ENCODE measurements at regions not wholly inside any gene's neighbourhood (a gene's known extent, or its start where the extent isn't known, plus 50 kb on each side); places are given as distances from the start of the nearest gene placed in this dataset.

- POLR2A ChIA-PET (ENCODE audit: partially characterized antibody): no interaction called here
- Histone ChIP-seq H2BK12ac (ENCODE audit: low read depth, low read length) (no peak overlapping the region), H2BK20ac (ENCODE audit: low read length) (no peak overlapping the region), H3K9me3 (ENCODE audit: insufficient read depth in 2 of 2, low read depth in 1 of 2, low read length in 1 of 2) (peaks cover 17 to 32% of the 10 kb centered on the region in 2 experiments; a peak in 2 of 4 replicates), H3K27ac (ENCODE audit: low read depth, low read length) (no peak overlapping the region), H3K4me1 (replicated peaks in 1 of 4; ENCODE audit: control insufficient read depth in 3 of 4, insufficient read depth in 4 of 4, low read length in 3 of 4) (peaks cover 0 to 5% (median 0%) of the 10 kb centered on the region in 4 experiments; a peak in 1 of 7 replicates), H3K79me1 (ENCODE audit: low read depth, low read length) (no peaks in the 10 kb centered on the region), H4K8ac (ENCODE audit: extremely low read depth, insufficient read depth, low read length) (no peak overlapping the region), H3K27me3 (replicated peaks in 1 of 4; ENCODE audit: control insufficient read depth in 3 of 4, extremely low read depth in 1 of 4, insufficient read depth in 3 of 4, low read length in 3 of 4) (no peaks in the 10 kb centered on the region), H3K79me2 (ENCODE audit: control insufficient read depth in 1 of 2, insufficient read depth in 2 of 2, low read length in 2 of 2) (no peaks in the 10 kb centered on the region), H3K4me3 (ENCODE audit: extremely low read depth in 1 of 4, insufficient read depth in 2 of 4, low read depth in 3 of 4, low read length in 4 of 4) (no peak overlapping the region), H2BK15ac (ENCODE audit: low read length) (no peak overlapping the region), H3K18ac (ENCODE audit: extremely low read depth, low read length) (no peak overlapping the region), H4K5ac (ENCODE audit: insufficient read length, low read depth, low read length) (no peak overlapping the region), H3K4ac (replicated peaks; ENCODE audit: insufficient read length, low read depth, low read length) (no peak overlapping the region), H3K36me3 (ENCODE audit: control insufficient read depth in 2 of 4, insufficient read depth in 4 of 4, low read length in 3 of 4) (no peaks in the 10 kb centered on the region), H3K4me2 (ENCODE audit: insufficient read depth in 1 of 2, low read depth in 2 of 2, low read length in 2 of 2) (no peak overlapping the region), H3K9ac (replicated peaks in 1 of 4; ENCODE audit: extremely low read depth in 1 of 4, low read depth in 3 of 4, low read length in 3 of 4) (no peak overlapping the region), H3K23ac (ENCODE audit: insufficient read length) (no peak overlapping the region), H4K91ac (replicated peaks; ENCODE audit: insufficient read length, low read length) (no peak overlapping the region), H3K56ac (replicated peaks; ENCODE audit: insufficient read length, low read depth, low read length) (no peak overlapping the region), H2AK5ac (ENCODE audit: low read depth, low read length) (no peak overlapping the region), H4K20me1 (replicated peaks in 1 of 2; ENCODE audit: control insufficient read depth in 1 of 2, insufficient read depth in 2 of 2, low read length in 2 of 2) (no peaks in the 10 kb centered on the region), H2AFZ (ENCODE audit: low read length) (no peak overlapping the region), H3K23me2 (ENCODE audit: low read depth, low read length) (no peaks in the 10 kb centered on the region), H2BK120ac (replicated peaks; ENCODE audit: low read depth, low read length) (no peak overlapping the region), H2BK5ac (ENCODE audit: low read depth, low read length) (no peak overlapping the region), H3K14ac (ENCODE audit: insufficient read length) (no peak overlapping the region)
- 56% methylated on average over 1 of the region's 1 CpG; no CpG with 5 or more reads in 1 of the 2 experiments for WGBS, 2 experiments (ENCODE audit: extremely low coverage in 1 of 2, insufficient coverage in 1 of 2, insufficient read length in 1 of 2, insufficient replicate concordance in 2 of 2, low coverage in 1 of 2, low lambda C conversion rate in 2 of 2, missing lambda C conversion rate in 1 of 2)
- no peak for TF ChIP-seq HDAC6 (IDR thresholded peaks at IDR 0.05; ENCODE audit: low read depth, low read length)
- TF ChIP-seq JUN (IDR thresholded peaks at IDR 0.05; ENCODE audit: low read depth, low read length): no peak
- CTCF ChIA-PET (ENCODE audit: partially characterized antibody): no interaction called here
- FAIRE-seq (no peak), DNase-seq (ENCODE audit: low read depth in 1 of 2, low spot score in 2 of 2) (no peak)
These were observed 94.7 kb upstream of the FOLH1 start for GRCh38 chr11:49303080-49303479.

All from H1 (cell line).